B cell (primary cell): ENCODE measurements at regions not wholly inside any gene's neighbourhood (a gene's known extent, or its start where the extent isn't known, plus 50 kb on each side); places are given as distances from the start of the nearest gene placed in this dataset.

Source experiments
- ATAC-seq: fragments of 200-7000 bp; cut with Tn5 transposase; one replicate; pipeline ENCODE4 v1.10.0; 2021; ENCODE audit warnings: low read depth, mild to moderate bottlenecking, moderate number of reproducible peaks, moderate library complexity
- CTCF ChIA-PET: fragments of 350-600 bp; sonication (Branson Sonifier 250); formaldehyde crosslinking; loops from one replicate; lab custom pipeline; 2021; ENCODE audit warnings: antibody characterized with exemption, inconsistent platforms; lab: Charles Lee
- POLR2A ChIA-PET: fragments of 350-600 bp; sonication (Branson Sonifier 250); formaldehyde crosslinking; loops from one replicate; lab custom pipeline; 2021; ENCODE audit warnings: antibody characterized with exemption; lab: Charles Lee
- DNase-seq: peaks from one replicate; pipeline ENCODE4 v3.0.0; 2013
- H2AFZ ChIP-seq: 2 replicates; pipeline ENCODE4 v1.6.1; 2012; ENCODE audit warnings: mild to moderate bottlenecking, low read depth, low read length; ENCODE audit not compliant: insufficient read depth, poor library complexity, severe bottlenecking
- H3K27ac ChIP-seq, 2 donors: 1 replicate in 1 of 2; 2 replicates in 1 of 2; pipeline ENCODE4 v1.5.1; 2012 to 2013; ENCODE audit warnings: low read length in 2 of 2, mild to moderate bottlenecking in 2 of 2, moderate library complexity in 1 of 2
- H3K27me3 ChIP-seq, 4 experiments: fragments of 200-600 bp in 1 of 4; sonication (generic) in 1 of 4; replicated peaks in 1 of 4; 1 replicate in 2 of 4; 2 replicates in 2 of 4; pipeline versions ENCODE4 v1.6.1 to v1.7.0; 2013 to 2016; ENCODE audit warnings: low read length in 3 of 4, mild to moderate bottlenecking in 2 of 4, mixed read lengths in 1 of 4, moderate library complexity in 1 of 4; ENCODE audit not compliant: insufficient read depth in 4 of 4, control insufficient read depth in 3 of 4; ENCODE audit errors: control extremely low read depth in 1 of 4
- H3K36me3 ChIP-seq, 2 experiments: replicated peaks in 1 of 2; 1 replicate in 1 of 2; 2 replicates in 1 of 2; pipeline versions ENCODE4 v1.6.1 to v1.7.1; 2013; ENCODE audit warnings: low read length in 1 of 2; ENCODE audit not compliant: insufficient read depth in 2 of 2, control insufficient read depth in 1 of 2; ENCODE audit errors: control extremely low read depth in 1 of 2, extremely low read depth in 1 of 2
- H3K4me1 ChIP-seq, 2 donors: fragments of 200-600 bp in 1 of 2; sonication (generic) in 1 of 2; 1 replicate in 1 of 2; 2 replicates in 1 of 2; pipeline versions ENCODE4 v1.5.1 to v1.6.1; 2013 to 2017; ENCODE audit warnings: low read length in 2 of 2; ENCODE audit not compliant: control insufficient read depth in 2 of 2, insufficient read depth in 2 of 2
- H3K4me2 ChIP-seq: replicated peaks from 2 replicates; pipeline ENCODE3; 2012; ENCODE audit warnings: mild to moderate bottlenecking, low read depth, low read length; ENCODE audit not compliant: poor library complexity, severe bottlenecking
- H3K4me3 ChIP-seq, 5 experiments: fragments of 200-600 bp in 1 of 5; sonication (generic) in 1 of 5; 1 replicate in 3 of 5; 2 replicates in 2 of 5; pipeline versions ENCODE4 v1.5.1 to v1.7.0; 2011 to 2016; ENCODE audit warnings: low read length in 4 of 5, mild to moderate bottlenecking in 4 of 5, low read depth in 2 of 5, control low read depth in 1 of 5, moderate library complexity in 1 of 5; ENCODE audit not compliant: insufficient read depth in 1 of 5; ENCODE audit errors: control extremely low read depth in 1 of 5, extremely low read depth in 1 of 5
- H3K79me2 ChIP-seq: fragments of 200-600 bp; sonication (generic); one replicate; pipeline ENCODE4 v1.6.0; 2016; ENCODE audit warnings: low read length; ENCODE audit not compliant: control insufficient read depth, insufficient read depth
- H3K9ac ChIP-seq: fragments of 200-600 bp; sonication (generic); 2 replicates; pipeline ENCODE4 v1.6.1; 2017; ENCODE audit warnings: mild to moderate bottlenecking, low read length, moderate library complexity
- H3K9me3 ChIP-seq, 3 donors: one replicate each; pipeline versions ENCODE4 v1.6.1 to v1.7.1; 2013; ENCODE audit warnings: low read length in 2 of 3; ENCODE audit not compliant: control insufficient read depth in 2 of 3, insufficient read depth in 1 of 3; ENCODE audit errors: control extremely low read depth in 1 of 3
- H4K20me1 ChIP-seq: 2 replicates; pipeline ENCODE4 v1.6.0; 2012; ENCODE audit warnings: mild to moderate bottlenecking, low read length; ENCODE audit not compliant: insufficient read depth, control insufficient read depth, poor library complexity, severe bottlenecking
- H3K27ac Mint-ChIP-seq: one replicate; pipeline ENCODE4 v1.8.0; 2021; ENCODE audit warnings: mixed read lengths
- H3K27me3 Mint-ChIP-seq: one replicate; pipeline ENCODE4 v1.8.0; 2021; ENCODE audit warnings: mixed read lengths
- H3K4me1 Mint-ChIP-seq: one replicate; pipeline ENCODE4 v1.8.0; 2021; ENCODE audit warnings: mixed read lengths
- H3K4me3 Mint-ChIP-seq: one replicate; pipeline ENCODE4 v1.8.0; 2021; ENCODE audit warnings: mixed read lengths
- H3K9me3 Mint-ChIP-seq: one replicate; pipeline ENCODE4 v1.8.0; 2022; ENCODE audit warnings: mixed read lengths; ENCODE audit not compliant: insufficient read depth
- EZH2 ChIP-seq: IDR thresholded peaks from 2 replicates; pipeline ENCODE4 v1.6.1; 2012; ENCODE audit warnings: borderline replicate concordance, low read depth, mild to moderate bottlenecking, moderate library complexity, low read length; ENCODE audit not compliant: insufficient read depth, poor library complexity, severe bottlenecking
- WGBS: methylation state at CpG from one replicate; pipeline ENCODE4 v1.1.5; 2013; ENCODE audit warnings: missing lambda C conversion rate; ENCODE audit not compliant: insufficient coverage; 5-methylcytosine and 5-hydroxymethylcytosine counted together
- intact Hi-C: fragments of 100-400 bp; cut with micrococcal nuclease; formaldehyde crosslinking; loops from one replicate; pipeline ENCODE4 v1.10.0; 2022
- TF ChIP-seq, protein P1 (sequence below): fragments of 200-600 bp; IDR thresholded peaks from one replicate; pipeline ENCODE4 v1.8.0; 2022; ENCODE audit warnings: antibody characterized with exemption, mild to moderate bottlenecking

DNA sequence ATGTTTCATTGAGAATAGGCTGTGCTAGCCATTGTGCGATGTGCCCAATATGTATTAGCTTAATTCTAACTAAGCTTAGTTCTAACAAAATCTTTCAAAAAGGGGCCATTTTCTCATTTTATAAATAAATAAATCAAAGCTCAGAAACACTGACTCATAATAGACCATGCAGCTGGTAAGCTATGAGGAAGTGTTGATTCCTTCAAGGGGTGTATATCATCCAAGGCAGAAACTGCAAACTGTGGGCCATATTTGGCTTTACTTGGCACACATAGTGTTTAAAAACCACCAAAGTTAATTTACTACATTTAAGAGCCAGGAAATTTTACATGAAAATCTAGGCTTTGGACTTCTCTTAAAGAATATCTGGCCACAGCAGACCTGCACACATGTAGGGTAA is 136.5 kb downstream of the ZNF621 start:
- H3K79me2 ChIP-seq, result no peaks in the 10 kb centered on the region
- H3K9me3 ChIP-seq, result peaks cover 0 to 2% (median 0%) of the 10 kb centered on the region in 3 donors
- POLR2A ChIA-PET, result no interaction called here
- no peak overlapping the region for H3K27ac ChIP-seq
- no peaks in the 10 kb centered on the region for H4K20me1 ChIP-seq
- Mint-ChIP-seq H3K9me3 (no peaks in the 10 kb centered on the region), H3K27me3 (no peaks in the 10 kb centered on the region), H3K4me3 (no peak overlapping the region), H3K27ac (no peak overlapping the region), H3K4me1 (peaks cover 22% of the 10 kb centered on the region)
- DNase-seq, result no peak
- CTCF ChIA-PET, result interaction anchor here (0.6 kb wide), 1 partner anchor 1450 kb away, joined by 3 read pairs; no protein-coding TSS in a partner anchor
- WGBS, result no CpG with 5 or more reads among the region's 1 CpG
- no peak overlapping the region for H3K4me3 ChIP-seq
- intact Hi-C loops, result no loop called here
- H3K4me2 ChIP-seq, result no peak overlapping the region
- H3K4me1 ChIP-seq, result peaks cover 4 to 5% of the 10 kb centered on the region in 2 donors
- no peaks in the 10 kb centered on the region for H3K27me3 ChIP-seq
- no peak overlapping the region for H2AFZ ChIP-seq
- no peak overlapping the region for H3K9ac ChIP-seq
- no peaks in the 10 kb centered on the region for H3K36me3 ChIP-seq
- TF ChIP-seq, protein P1, sequence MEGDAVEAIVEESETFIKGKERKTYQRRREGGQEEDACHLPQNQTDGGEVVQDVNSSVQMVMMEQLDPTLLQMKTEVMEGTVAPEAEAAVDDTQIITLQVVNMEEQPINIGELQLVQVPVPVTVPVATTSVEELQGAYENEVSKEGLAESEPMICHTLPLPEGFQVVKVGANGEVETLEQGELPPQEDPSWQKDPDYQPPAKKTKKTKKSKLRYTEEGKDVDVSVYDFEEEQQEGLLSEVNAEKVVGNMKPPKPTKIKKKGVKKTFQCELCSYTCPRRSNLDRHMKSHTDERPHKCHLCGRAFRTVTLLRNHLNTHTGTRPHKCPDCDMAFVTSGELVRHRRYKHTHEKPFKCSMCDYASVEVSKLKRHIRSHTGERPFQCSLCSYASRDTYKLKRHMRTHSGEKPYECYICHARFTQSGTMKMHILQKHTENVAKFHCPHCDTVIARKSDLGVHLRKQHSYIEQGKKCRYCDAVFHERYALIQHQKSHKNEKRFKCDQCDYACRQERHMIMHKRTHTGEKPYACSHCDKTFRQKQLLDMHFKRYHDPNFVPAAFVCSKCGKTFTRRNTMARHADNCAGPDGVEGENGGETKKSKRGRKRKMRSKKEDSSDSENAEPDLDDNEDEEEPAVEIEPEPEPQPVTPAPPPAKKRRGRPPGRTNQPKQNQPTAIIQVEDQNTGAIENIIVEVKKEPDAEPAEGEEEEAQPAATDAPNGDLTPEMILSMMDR, result no peak
- no peak for TF ChIP-seq EZH2
- no peak for ATAC-seq

DNA sequence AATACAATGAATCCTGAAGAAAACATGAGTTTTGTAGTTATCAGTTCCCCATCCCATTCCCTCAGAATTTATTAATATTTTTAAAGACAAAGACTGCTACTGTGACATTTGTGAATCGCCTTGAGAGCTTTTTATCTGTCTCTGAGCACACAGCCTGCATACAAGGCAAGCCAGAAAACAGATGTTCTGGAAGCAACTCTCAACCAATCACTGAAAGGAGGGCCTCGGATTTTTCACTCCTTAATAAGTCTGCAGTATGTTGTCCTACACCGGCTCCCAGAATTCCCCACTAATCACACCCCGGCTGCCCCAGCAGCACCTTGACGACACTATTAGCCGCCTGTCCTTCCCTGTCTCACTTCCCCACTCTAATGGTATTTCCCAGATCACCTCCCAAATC is 138.5 kb downstream of the ZNF621 start:
- no peaks in the 10 kb centered on the region for H4K20me1 ChIP-seq
- peaks cover 2 to 5% of the 10 kb centered on the region in 2 donors for H3K4me1 ChIP-seq
- 96% methylated on average over 6 of the region's 6 CpGs for WGBS
- no peaks in the 10 kb centered on the region for H3K9me3 ChIP-seq
- no peaks in the 10 kb centered on the region for H3K36me3 ChIP-seq
- H3K4me2 ChIP-seq, result no peak overlapping the region
- no peaks in the 10 kb centered on the region for H3K27me3 Mint-ChIP-seq
- no peak overlapping the region for H3K27ac Mint-ChIP-seq
- no peaks in the 10 kb centered on the region for H3K9me3 Mint-ChIP-seq
- intact Hi-C loops, result no loop called here
- no peak for DNase-seq
- no peak overlapping the region for H2AFZ ChIP-seq
- no peaks in the 10 kb centered on the region for H3K79me2 ChIP-seq
- ChIA-PET POLR2A (no interaction called here), CTCF (interaction anchor here (2.9 kb wide), 1 partner anchor 83 kb away, joined by 7 read pairs; no protein-coding TSS in a partner anchor)
- no peak overlapping the region for H3K4me3 ChIP-seq
- no peak overlapping the region for H3K9ac ChIP-seq
- TF ChIP-seq EZH2, result no peak
- TF ChIP-seq, protein P1, result no peak
- peaks cover 13% of the 10 kb centered on the region for H3K4me1 Mint-ChIP-seq
- ATAC-seq, result no peak
- H3K4me3 Mint-ChIP-seq, result no peak overlapping the region
- H3K27ac ChIP-seq, result no peak overlapping the region
- H3K27me3 ChIP-seq, result no peaks in the 10 kb centered on the region
